ENCODE measurements at regions not wholly inside any gene's neighbourhood (a gene's known extent, or its start where the extent isn't known, plus 50 kb on each side); places are given as distances from the start of the nearest gene placed in this dataset.
"Not testable (repeated sequence)": the region's sequence is repeated elsewhere in the genome, so short reads cannot be mapped to it uniquely, and the experiment has no call there.

- no peak for DNase-seq
Observed at GRCh38 chr10:91745090-91745831, 53.0 kb upstream of the TNKS2 start.

- no peak for DNase-seq
Observed at GRCh38 chr10:91743465-91743864, 54.8 kb upstream of the TNKS2 start.

- DNase-seq = no peak
Observed at GRCh38 chr10:91742229-91742628, 56.0 kb upstream of the TNKS2 start.

- no peak for DNase-seq
Observed at GRCh38 chr10:91741356-91741755, 56.9 kb upstream of the TNKS2 start.

GRCh38 chr10:91740353-91740924 lies 57.8 kb upstream of the TNKS2 start:
- no peak for DNase-seq

GRCh38 chr10:91732265-91732664 lies 66.0 kb upstream of the TNKS2 start:
- not testable (repeated sequence) for DNase-seq

- not testable (repeated sequence) for DNase-seq
Observed at GRCh38 chr10:91729339-91729738, 68.9 kb upstream of the TNKS2 start.

- DNase-seq = no peak
Observed at GRCh38 chr10:91726355-91726754, 71.9 kb upstream of the TNKS2 start.

GRCh38 chr10:91724933-91725332 lies 73.3 kb upstream of the TNKS2 start:
- no peak for DNase-seq

- no peak for DNase-seq
Observed at GRCh38 chr10:91713461-91714072, 80.7 kb upstream of the PPP1R3C start.

- DNase-seq = no peak
Observed at GRCh38 chr10:91711885-91712680, 79.2 kb upstream of the PPP1R3C start.

GRCh38 chr10:91709394-91709798 lies 76.5 kb upstream of the PPP1R3C start:
- no peak for DNase-seq

GRCh38 chr10:91708174-91708861 lies 75.4 kb upstream of the PPP1R3C start:
- no peak for DNase-seq

GRCh38 chr10:91707236-91707635 lies 74.4 kb upstream of the PPP1R3C start:
- no peak for DNase-seq

- no peak for DNase-seq
Observed at GRCh38 chr10:91705948-91706670, 73.2 kb upstream of the PPP1R3C start.

- no peak for DNase-seq
Observed at GRCh38 chr10:91702620-91703019, 69.7 kb upstream of the PPP1R3C start.

GRCh38 chr10:91700788-91701444 lies 68.0 kb upstream of the PPP1R3C start:
- DNase-seq = no peak

GRCh38 chr10:91700273-91700672 lies 67.4 kb upstream of the PPP1R3C start:
- no peak for DNase-seq

- DNase-seq = no peak
Observed at GRCh38 chr10:91698258-91698657, 65.4 kb upstream of the PPP1R3C start.

GRCh38 chr10:91694170-91694794 lies 61.4 kb upstream of the PPP1R3C start:
- DNase-seq = peak; percentile 27

- no peak for DNase-seq
Observed at GRCh38 chr10:91691981-91692380, 59.1 kb upstream of the PPP1R3C start.
